Erythroblast (primary cell): ENCODE measurements at regions not wholly inside any gene's neighbourhood (a gene's known extent, or its start where the extent isn't known, plus 50 kb on each side); places are given as distances from the start of the nearest gene placed in this dataset.

Experiments used
- GATA1 ChIP-seq: IDR thresholded peaks from 2 replicates; pipeline ENCODE4 v1.6.1; 2011; ENCODE audit warnings: low read depth, mild to moderate bottlenecking, control low read depth, low read length, moderate library complexity
- POLR2A ChIP-seq: IDR thresholded peaks from 2 replicates; pipeline ENCODE4 v1.6.1; 2011; ENCODE audit warnings: mild to moderate bottlenecking, low read length

DNA sequence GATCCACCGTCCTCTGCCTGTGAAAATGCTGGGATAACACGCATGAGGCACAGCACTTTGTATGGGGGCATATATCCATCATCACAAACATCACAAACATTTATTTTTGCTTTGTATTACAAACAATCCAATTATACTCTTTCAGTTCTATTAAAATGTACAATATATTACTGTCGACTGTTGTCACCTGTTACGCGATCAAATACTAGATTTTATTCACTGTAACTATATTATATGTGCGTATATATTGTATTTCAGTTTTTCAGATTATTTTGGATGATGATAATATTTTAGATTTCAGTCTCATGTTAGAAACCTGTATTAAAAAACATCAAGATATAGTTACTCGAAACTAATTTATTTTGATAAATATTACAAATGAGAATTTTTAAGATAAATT is 998.3 kb downstream of the EFNB2 start:
- TF ChIP-seq POLR2A (no peak), GATA1 (no peak)
